Pancreas (tissue), 10 donors: ENCODE measurements at regions not wholly inside any gene's neighbourhood (a gene's known extent, or its start where the extent isn't known, plus 50 kb on each side); places are given as distances from the start of the nearest gene placed in this dataset.
A peak's percentile ranks its signal among the peaks of the same experiment; 100 is the strongest.

Source experiments
- ATAC-seq, 4 donors: fragments of 200-7000 bp; cut with Tn5 transposase; one replicate each; pipeline versions ENCODE4 v1.8.0 to v1.9.1; 2020; ENCODE audit warnings: mild to moderate bottlenecking in 4 of 4, moderate library complexity in 4 of 4
- DNase-seq, 6 donors: peaks; one replicate each; pipeline ENCODE4 v3.0.0-alpha.2; 2020
- FAIRE-seq: peaks from 2 replicates; lab custom pipeline; 2012; peaks lifted over from hg19 to GRCh38; lab: Jason Lieb, UNC
- H3K27ac ChIP-seq, 4 donors: fragments of 200-600 bp; sonication (generic); 1 replicate in 3 of 4; 2 replicates in 1 of 4; pipeline versions ENCODE4 v1.5.0 to v1.8.0; 2020
- H3K27me3 ChIP-seq, 4 donors: fragments of 200-600 bp; one replicate each; pipeline ENCODE4 v1.8.0; 2021
- H3K36me3 ChIP-seq, 3 donors: fragments of 200-600 bp; sonication (generic) in 1 of 3; one replicate each; pipeline versions ENCODE4 v1.5.0 to v1.8.0; 2020 to 2021
- H3K4me1 ChIP-seq, 3 donors: fragments of 200-600 bp; one replicate each; pipeline ENCODE4 v1.8.0; 2021
- H3K4me3 ChIP-seq, 4 donors: fragments of 200-600 bp; sonication (generic) in 2 of 4; one replicate each; pipeline versions ENCODE4 v1.5.0 to v1.8.0; 2020 to 2021
- H3K9me3 ChIP-seq, 4 donors: fragments of 200-600 bp; one replicate each; pipeline ENCODE4 v1.8.0; 2021
- WGBS, 2 donors: extraction: QIAGEN DNeasy Blood & Tissue Kit; methylation state at CpG; one replicate each; pipeline ENCODE4 v1.1.7; 2013; 5-methylcytosine and 5-hydroxymethylcytosine counted together
- intact Hi-C, 3 donors: fragments of 100-400 bp; cut with DNase I; formaldehyde crosslinking; loops; one replicate each; pipeline versions ENCODE4 v1.11.1 to v1.14.2; 2022
- TF ChIP-seq, protein P1 (sequence below), 4 donors: fragments of 200-600 bp; sonication (generic) in 3 of 4; IDR thresholded peaks; one replicate each; pipeline versions ENCODE4 v1.5.0 to v1.8.0; 2021; ENCODE audit warnings: antibody characterized with exemption in 4 of 4
- donor health status: healthy with polysubstance abuse.
- donor health status: DM: no; HTN: no; CAD: no; lungs with moderate emphysema.
- donor health status: DM: no; HTN: no; CAD: no.
- donor health status: control.
- donor health status: control.
- donor health status: Bipolar disorder and iron deficiency.
- donor health status: DM: yes; HTN: yes; CAD: no.
- donor health status: DM: no; HTN: no; CAD: no.
- donor health status: DM: no; HTN: no; CAD: no.
- donor health status: DM: yes; HTN: yes; CAD: no.

DNA sequence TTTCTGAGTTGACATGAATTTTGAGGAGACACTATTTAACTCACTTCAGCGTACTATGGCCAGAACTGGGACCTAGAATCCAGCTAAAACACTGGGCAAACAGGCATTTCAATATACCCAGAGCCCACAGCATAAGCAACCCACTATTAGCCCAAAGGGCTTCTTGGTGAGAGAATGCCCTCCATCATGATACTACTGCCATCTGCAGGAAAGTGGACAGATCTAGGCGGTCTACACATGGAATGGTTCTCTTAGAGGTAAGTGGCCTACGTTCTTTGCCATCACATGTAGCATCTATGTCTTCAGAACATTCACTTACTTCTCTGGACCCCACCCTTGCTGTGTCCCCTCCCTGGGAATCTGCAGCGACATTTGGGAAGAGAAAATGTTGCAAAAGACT lies 181.3 kb upstream of the LINC00305 start:
- no peak for DNase-seq
- 58 to 64% methylated on average over 4 of the region's 4 CpGs for whole genome bisulfite sequencing, 2 donors
- Histone ChIP-seq H3K27me3 (no peaks in the 10 kb centered on the region), H3K4me1 (no peaks in the 10 kb centered on the region), H3K4me3 (no peak overlapping the region), H3K36me3 (no peaks in the 10 kb centered on the region), H3K27ac (no peak overlapping the region), H3K9me3 (no peaks in the 10 kb centered on the region)
- intact Hi-C loops: no loop called here
- ATAC-seq: peak in 1 of 4 donors; percentile 29
- FAIRE-seq: no peak
- TF ChIP-seq, protein P1, sequence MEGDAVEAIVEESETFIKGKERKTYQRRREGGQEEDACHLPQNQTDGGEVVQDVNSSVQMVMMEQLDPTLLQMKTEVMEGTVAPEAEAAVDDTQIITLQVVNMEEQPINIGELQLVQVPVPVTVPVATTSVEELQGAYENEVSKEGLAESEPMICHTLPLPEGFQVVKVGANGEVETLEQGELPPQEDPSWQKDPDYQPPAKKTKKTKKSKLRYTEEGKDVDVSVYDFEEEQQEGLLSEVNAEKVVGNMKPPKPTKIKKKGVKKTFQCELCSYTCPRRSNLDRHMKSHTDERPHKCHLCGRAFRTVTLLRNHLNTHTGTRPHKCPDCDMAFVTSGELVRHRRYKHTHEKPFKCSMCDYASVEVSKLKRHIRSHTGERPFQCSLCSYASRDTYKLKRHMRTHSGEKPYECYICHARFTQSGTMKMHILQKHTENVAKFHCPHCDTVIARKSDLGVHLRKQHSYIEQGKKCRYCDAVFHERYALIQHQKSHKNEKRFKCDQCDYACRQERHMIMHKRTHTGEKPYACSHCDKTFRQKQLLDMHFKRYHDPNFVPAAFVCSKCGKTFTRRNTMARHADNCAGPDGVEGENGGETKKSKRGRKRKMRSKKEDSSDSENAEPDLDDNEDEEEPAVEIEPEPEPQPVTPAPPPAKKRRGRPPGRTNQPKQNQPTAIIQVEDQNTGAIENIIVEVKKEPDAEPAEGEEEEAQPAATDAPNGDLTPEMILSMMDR (IDR thresholded peaks at IDR 0.05): no peak

DNA sequence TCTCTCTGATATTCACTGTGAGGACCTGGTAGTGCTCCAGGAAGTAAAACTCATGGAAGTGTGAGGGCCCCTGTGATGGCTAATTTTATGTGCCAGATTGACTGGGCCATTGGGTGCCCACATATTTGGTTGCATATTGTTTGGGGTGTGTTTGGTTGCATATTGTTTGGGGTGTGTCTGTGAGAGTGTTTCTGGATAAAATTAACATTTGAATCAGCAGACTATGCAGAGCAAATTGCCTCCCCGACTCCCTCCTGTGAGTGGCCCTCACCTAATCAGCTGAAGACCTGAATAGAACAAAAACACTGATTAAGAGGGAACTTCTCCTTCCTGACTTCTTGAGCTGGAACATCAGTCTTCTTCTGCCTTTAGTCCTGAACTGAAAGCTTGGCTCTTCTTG lies 173.3 kb upstream of the LINC00305 start:
- Histone ChIP-seq H3K4me1 (no peaks in the 10 kb centered on the region), H3K4me3 (no peak overlapping the region), H3K27ac (no peak overlapping the region), H3K36me3 (no peaks in the 10 kb centered on the region), H3K27me3 (no peaks in the 10 kb centered on the region), H3K9me3 (no peaks in the 10 kb centered on the region)
- TF ChIP-seq, protein P1 (IDR thresholded peaks at IDR 0.05): no peak
- intact Hi-C loops: no loop called here
- FAIRE-seq (no peak), DNase-seq (no peak), ATAC-seq (no peak)
- WGBS, 2 donors: 78 to 84% methylated on average over 1 of the region's 1 CpG

DNA sequence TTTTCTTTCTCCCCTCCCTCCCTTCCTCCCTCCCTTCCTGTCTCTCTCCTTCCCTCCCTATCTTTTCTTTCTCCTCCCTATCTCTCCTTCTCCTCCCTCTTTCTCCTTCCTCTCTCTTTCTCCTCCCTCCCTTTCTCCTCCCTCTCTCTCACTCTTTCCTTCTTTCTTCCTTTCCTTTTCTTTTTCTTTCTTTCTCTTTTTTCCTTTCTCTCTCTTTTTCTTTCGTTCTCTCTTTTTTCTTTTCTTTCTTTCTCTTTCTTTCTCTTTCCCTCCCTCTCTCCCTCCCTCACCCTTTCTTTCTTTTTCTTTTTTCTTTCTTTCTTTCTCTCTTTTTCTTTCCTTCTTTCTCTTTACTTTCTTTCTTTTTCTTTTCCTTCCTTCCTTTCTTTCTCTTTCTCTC lies 169.7 kb upstream of the LINC00305 start:
- TF ChIP-seq, protein P1 (IDR thresholded peaks at IDR 0.05): no peak
- WGBS, 2 donors: 79 to 81% methylated on average over 1 of the region's 1 CpG
- Histone ChIP-seq H3K27me3 (no peaks in the 10 kb centered on the region), H3K36me3 (no peaks in the 10 kb centered on the region), H3K4me1 (no peaks in the 10 kb centered on the region), H3K4me3 (no peak overlapping the region), H3K9me3 (no peaks in the 10 kb centered on the region), H3K27ac (no peak overlapping the region)
- intact Hi-C loops: no loop called here
- no peak for ATAC-seq
- DNase-seq: no peak
- no peak for FAIRE-seq

DNA sequence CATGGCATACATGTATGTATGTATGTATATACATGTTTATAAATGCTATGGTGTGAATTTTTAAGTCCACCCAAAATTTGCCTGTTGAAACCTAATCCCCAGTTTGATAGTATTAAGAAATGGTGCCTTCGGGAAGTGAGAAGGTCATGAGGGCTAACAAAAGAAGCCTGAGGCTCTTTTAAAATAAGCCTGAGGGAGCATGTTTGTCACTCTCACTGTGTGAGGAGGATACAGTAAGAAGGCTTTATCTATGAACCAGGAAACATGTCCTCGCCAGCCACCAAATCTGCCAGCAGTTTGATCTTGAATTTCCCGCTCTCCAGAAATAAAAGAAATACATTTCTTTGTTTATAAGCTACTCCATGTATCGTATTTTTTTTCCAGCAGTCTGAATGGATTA lies 163.0 kb upstream of the LINC00305 start:
- ATAC-seq (no peak), FAIRE-seq (no peak), DNase-seq (no peak)
- TF ChIP-seq, protein P1 (IDR thresholded peaks at IDR 0.05): no peak
- no peaks in the 10 kb centered on the region for H3K27me3 ChIP-seq
- no peaks in the 10 kb centered on the region for H3K36me3 ChIP-seq
- no peaks in the 10 kb centered on the region for H3K4me1 ChIP-seq
- no peak overlapping the region for H3K4me3 ChIP-seq
- WGBS, 2 donors: 76 to 82% methylated on average over 4 of the region's 4 CpGs
- intact Hi-C loops: no loop called here
- no peak overlapping the region for H3K27ac ChIP-seq
- no peaks in the 10 kb centered on the region for H3K9me3 ChIP-seq

DNA sequence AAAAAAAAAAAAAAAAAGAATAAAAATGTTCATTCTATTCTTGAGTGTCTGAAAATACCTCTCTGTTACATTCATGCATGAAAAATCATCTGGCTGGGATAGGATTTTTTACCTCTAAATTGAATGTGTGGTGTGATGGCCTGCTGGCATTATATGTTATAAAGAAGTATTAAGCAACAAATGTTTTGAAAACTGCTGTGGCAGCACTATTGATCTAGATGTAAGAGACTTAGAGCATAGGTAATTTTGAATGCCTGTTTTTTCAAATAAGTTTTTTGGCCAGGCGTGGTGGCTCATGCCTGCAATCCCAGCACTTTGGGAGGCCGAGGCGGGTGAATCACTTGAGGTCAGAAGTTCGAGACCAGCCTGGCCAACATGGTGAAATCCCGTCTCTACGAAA lies 147.0 kb upstream of the LINC00305 start:
- H3K4me3 ChIP-seq: no peak overlapping the region
- 91 to 95% methylated on average over 6 of the region's 6 CpGs for WGBS, 2 donors
- no peak for FAIRE-seq
- H3K4me1 ChIP-seq: no peaks in the 10 kb centered on the region
- DNase-seq: no peak
- H3K27ac ChIP-seq: no peak overlapping the region
- H3K36me3 ChIP-seq: no peaks in the 10 kb centered on the region
- H3K9me3 ChIP-seq: no peaks in the 10 kb centered on the region
- TF ChIP-seq, protein P1 (IDR thresholded peaks at IDR 0.05): no peak
- ATAC-seq: no peak
- H3K27me3 ChIP-seq: no peaks in the 10 kb centered on the region
- intact Hi-C loops: no loop called here
